OCI-LY1 (cell line): ENCODE measurements at regions not wholly inside any gene's neighbourhood (a gene's known extent, or its start where the extent isn't known, plus 50 kb on each side); places are given as distances from the start of the nearest gene placed in this dataset.

Source experiments
- H2AFZ ChIP-seq: fragments of 200-600 bp; sonication (generic), shearing (Covaris generic); 2 replicates; pipeline ENCODE4 v1.6.0; 2014; ENCODE audit warnings: antibody characterized with exemption, mild to moderate bottlenecking, low read length
- H3F3A ChIP-seq: fragments of 200-600 bp; sonication (generic), shearing (Covaris generic); 2 replicates; pipeline ENCODE4 v1.6.0; 2014; ENCODE audit warnings: mild to moderate bottlenecking, antibody characterized with exemption, low read length, moderate library complexity; ENCODE audit not compliant: insufficient read depth
- H3K27ac ChIP-seq: fragments of 200-600 bp; sonication (generic); 2 replicates; pipeline ENCODE4 v1.5.1; 2014; ENCODE audit warnings: low read length, mixed run types, mild to moderate bottlenecking, low read depth; ENCODE audit not compliant: poor library complexity, severe bottlenecking
- H3K27me3 ChIP-seq: fragments of 200-600 bp; sonication (generic); 2 replicates; pipeline ENCODE4 v1.6.0; 2014; ENCODE audit warnings: antibody characterized with exemption, mild to moderate bottlenecking, low read length, moderate library complexity; ENCODE audit not compliant: insufficient read depth
- H3K36me3 ChIP-seq: fragments of 200-600 bp; sonication (generic); 2 replicates; pipeline ENCODE4 v1.6.1; 2014; ENCODE audit warnings: mild to moderate bottlenecking, antibody characterized with exemption, low read length, moderate library complexity, mixed read lengths; ENCODE audit not compliant: insufficient read depth
- H3K4me1 ChIP-seq: fragments of 200-600 bp; sonication (generic); 2 replicates; pipeline ENCODE4 v1.5.1; 2014; ENCODE audit warnings: mild to moderate bottlenecking, low read length, moderate library complexity; ENCODE audit not compliant: insufficient read depth, severe bottlenecking
- H3K4me2 ChIP-seq: fragments of 200-600 bp; sonication (generic), shearing (Covaris generic); 2 replicates; pipeline ENCODE4 v1.6.1; 2014; ENCODE audit warnings: low read length
- H3K4me3 ChIP-seq: fragments of 200-600 bp; sonication (generic); 2 replicates; pipeline ENCODE4 v1.5.1; 2014; ENCODE audit warnings: low read length, low read depth, mild to moderate bottlenecking, mixed read lengths; ENCODE audit not compliant: poor library complexity, severe bottlenecking
- H3K79me2 ChIP-seq: fragments of 200-600 bp; shearing (Covaris generic); 2 replicates; pipeline ENCODE4 v1.6.1; 2016; ENCODE audit warnings: mixed run types, low read length, mixed read lengths; ENCODE audit not compliant: insufficient read depth
- H3K9ac ChIP-seq: fragments of 200-600 bp; sonication (generic), shearing (Covaris generic); 2 replicates; pipeline ENCODE4 v1.6.1; 2014; ENCODE audit warnings: mild to moderate bottlenecking, low read length, mixed read lengths
- H3K9me2 ChIP-seq: fragments of 200-600 bp; sonication (generic), shearing (Covaris generic); 2 replicates; pipeline ENCODE4 v1.6.1; 2014; ENCODE audit warnings: low read depth, mild to moderate bottlenecking, low read length, mixed read lengths
- H3K9me3 ChIP-seq: fragments of 200-600 bp; shearing (Covaris generic); 2 replicates; pipeline ENCODE4 v1.6.1; 2014; ENCODE audit warnings: low read length, mixed read lengths
- H4K20me1 ChIP-seq: fragments of 200-600 bp; sonication (generic), shearing (Covaris generic); 2 replicates; pipeline ENCODE4 v1.6.0; 2016; ENCODE audit warnings: mild to moderate bottlenecking, low read length; ENCODE audit not compliant: insufficient read depth
- EZH2 ChIP-seq: fragments of 200-600 bp; sonication (generic), shearing (Covaris generic); IDR thresholded peaks from 2 replicates; pipeline ENCODE4 v1.8.0; 2017; ENCODE audit warnings: borderline replicate concordance, mixed run types, mild to moderate bottlenecking, antibody characterized with exemption, low read length, moderate library complexity, mixed read lengths
- TF ChIP-seq, protein P1 (sequence below): fragments of 200-600 bp; sonication (generic), shearing (Covaris generic); IDR thresholded peaks from 2 replicates; pipeline ENCODE4 v1.5.1; 2017; ENCODE audit warnings: mild to moderate bottlenecking, antibody characterized with exemption, low read length, moderate library complexity, mixed read lengths

DNA sequence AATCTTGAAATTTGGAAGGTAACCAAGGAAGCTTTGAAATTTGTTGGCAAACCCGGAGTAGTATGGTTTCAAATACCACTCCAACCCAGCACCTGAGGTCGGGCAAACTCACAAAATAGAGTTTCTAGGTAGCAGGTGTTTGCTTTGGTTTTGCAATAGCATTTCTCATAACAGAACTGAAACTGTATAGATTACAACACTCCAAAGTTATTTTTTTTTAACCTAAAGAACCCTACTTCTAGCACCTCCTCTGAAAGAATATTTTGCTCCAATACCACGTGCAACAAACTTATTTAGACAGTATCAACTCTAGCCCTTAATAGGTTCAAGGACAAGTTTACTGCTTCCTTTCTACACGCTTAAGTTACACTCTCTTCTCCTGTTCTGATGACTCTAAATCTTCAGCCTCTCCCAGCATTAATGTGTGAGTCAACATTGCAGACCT is 178.5 kb upstream of the FMN2 start:
- Histone ChIP-seq H3K9ac (no peak overlapping the region), H3K4me3 (no peak overlapping the region), H3K4me2 (no peak overlapping the region), H3K27me3 (no peaks in the 10 kb centered on the region), H3K27ac (no peak overlapping the region), H3K79me2 (no peaks in the 10 kb centered on the region), H4K20me1 (no peaks in the 10 kb centered on the region), H2AFZ (no peak overlapping the region), H3F3A (no peaks in the 10 kb centered on the region), H3K4me1 (no peaks in the 10 kb centered on the region), H3K36me3 (no peaks in the 10 kb centered on the region), H3K9me2 (no peaks in the 10 kb centered on the region), H3K9me3 (no peaks in the 10 kb centered on the region)
- TF ChIP-seq, protein P1, sequence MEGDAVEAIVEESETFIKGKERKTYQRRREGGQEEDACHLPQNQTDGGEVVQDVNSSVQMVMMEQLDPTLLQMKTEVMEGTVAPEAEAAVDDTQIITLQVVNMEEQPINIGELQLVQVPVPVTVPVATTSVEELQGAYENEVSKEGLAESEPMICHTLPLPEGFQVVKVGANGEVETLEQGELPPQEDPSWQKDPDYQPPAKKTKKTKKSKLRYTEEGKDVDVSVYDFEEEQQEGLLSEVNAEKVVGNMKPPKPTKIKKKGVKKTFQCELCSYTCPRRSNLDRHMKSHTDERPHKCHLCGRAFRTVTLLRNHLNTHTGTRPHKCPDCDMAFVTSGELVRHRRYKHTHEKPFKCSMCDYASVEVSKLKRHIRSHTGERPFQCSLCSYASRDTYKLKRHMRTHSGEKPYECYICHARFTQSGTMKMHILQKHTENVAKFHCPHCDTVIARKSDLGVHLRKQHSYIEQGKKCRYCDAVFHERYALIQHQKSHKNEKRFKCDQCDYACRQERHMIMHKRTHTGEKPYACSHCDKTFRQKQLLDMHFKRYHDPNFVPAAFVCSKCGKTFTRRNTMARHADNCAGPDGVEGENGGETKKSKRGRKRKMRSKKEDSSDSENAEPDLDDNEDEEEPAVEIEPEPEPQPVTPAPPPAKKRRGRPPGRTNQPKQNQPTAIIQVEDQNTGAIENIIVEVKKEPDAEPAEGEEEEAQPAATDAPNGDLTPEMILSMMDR = no peak
- TF ChIP-seq EZH2 = no peak

DNA sequence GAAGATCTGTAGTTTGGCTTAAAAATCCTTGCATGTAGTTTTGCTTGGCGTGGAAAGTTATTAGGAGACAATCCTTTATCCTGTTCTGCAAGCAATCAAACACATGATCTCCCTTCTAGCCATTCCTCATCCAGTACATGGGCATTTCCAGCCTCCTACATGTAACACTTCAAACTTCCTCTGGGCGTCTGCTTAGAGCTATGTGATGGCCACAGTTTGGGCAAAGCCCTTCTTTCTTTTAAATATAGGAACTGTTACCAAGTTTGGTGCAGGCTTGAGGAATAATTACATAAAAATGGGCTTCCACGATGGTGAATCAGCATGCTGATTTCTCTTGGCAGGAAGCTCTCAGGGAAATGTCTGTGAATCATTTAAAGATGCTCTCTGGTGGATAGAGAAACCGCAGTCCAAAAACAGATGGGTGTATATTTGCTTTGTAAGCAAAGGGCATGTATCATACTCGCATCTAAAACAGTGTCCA is 176.9 kb upstream of the FMN2 start:
- TF ChIP-seq EZH2 = no peak
- TF ChIP-seq, protein P1 = no peak
- no peaks in the 10 kb centered on the region for H3K79me2 ChIP-seq
- H3K4me1 ChIP-seq = no peaks in the 10 kb centered on the region
- no peaks in the 10 kb centered on the region for H3K36me3 ChIP-seq
- no peaks in the 10 kb centered on the region for H4K20me1 ChIP-seq
- H3K27me3 ChIP-seq = no peaks in the 10 kb centered on the region
- H3K27ac ChIP-seq = no peak overlapping the region
- H2AFZ ChIP-seq = no peak overlapping the region
- H3K9me2 ChIP-seq = no peaks in the 10 kb centered on the region
- H3K4me3 ChIP-seq = no peak overlapping the region
- no peaks in the 10 kb centered on the region for H3F3A ChIP-seq
- H3K4me2 ChIP-seq = no peak overlapping the region
- no peaks in the 10 kb centered on the region for H3K9me3 ChIP-seq
- H3K9ac ChIP-seq = no peak overlapping the region

DNA sequence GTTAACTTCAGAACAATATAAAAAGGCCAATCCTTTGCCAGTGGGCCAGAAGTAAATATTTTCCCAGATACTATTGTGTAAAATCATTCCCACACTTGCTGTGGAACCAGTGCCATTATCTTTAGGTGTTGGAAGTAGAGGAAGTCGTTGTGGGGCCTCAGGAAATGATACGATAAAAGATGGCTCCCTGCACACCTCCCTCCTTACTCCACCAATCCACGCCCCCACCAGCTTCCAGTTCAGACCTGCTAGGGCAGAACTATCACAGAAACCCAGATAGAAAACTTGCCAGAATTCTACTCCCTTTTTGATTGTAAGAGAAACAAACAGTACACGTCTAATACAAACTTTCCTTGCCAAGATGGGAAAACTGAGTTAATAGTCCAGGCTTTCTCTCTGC is 173.0 kb upstream of the FMN2 start:
- Histone ChIP-seq H3K9me3 (no peaks in the 10 kb centered on the region), H3K4me1 (no peaks in the 10 kb centered on the region), H3K4me2 (no peak overlapping the region), H3K27me3 (no peaks in the 10 kb centered on the region), H3K36me3 (no peaks in the 10 kb centered on the region), H4K20me1 (no peaks in the 10 kb centered on the region), H3K27ac (no peak overlapping the region), H3K4me3 (no peak overlapping the region), H3F3A (no peaks in the 10 kb centered on the region), H3K79me2 (no peaks in the 10 kb centered on the region), H3K9me2 (no peaks in the 10 kb centered on the region), H2AFZ (no peak overlapping the region), H3K9ac (no peak overlapping the region)
- TF ChIP-seq, protein P1 = no peak
- no peak for TF ChIP-seq EZH2
